ENCODE measurements at regions not wholly inside any gene's neighbourhood (a gene's known extent, or its start where the extent isn't known, plus 50 kb on each side); places are given as distances from the start of the nearest gene placed in this dataset.

GRCh38 chr4:110275871-110276270 lies 77.5 kb upstream of the ELOVL6 start:
- Histone ChIP-seq H3K18ac (ENCODE audit: insufficient read length, low read depth, low read length) (no peak overlapping the region), H2BK120ac (ENCODE audit: low read depth, low read length, poor library complexity, severe bottlenecking) (no peak overlapping the region), H4K20me1 (ENCODE audit: control insufficient read depth, insufficient read depth, insufficient read length) (no peaks in the 10 kb centered on the region), H3K23me2 (ENCODE audit: insufficient read length, low read depth, low read length, poor library complexity, severe bottlenecking) (no peaks in the 10 kb centered on the region), H3K4me1 (ENCODE audit: insufficient read depth, low read length) (no peaks in the 10 kb centered on the region), H2AFZ (ENCODE audit: low read length) (no peak overlapping the region), H3K14ac (ENCODE audit: insufficient read depth, low read length) (no peak overlapping the region), H3K56ac (ENCODE audit: insufficient read length, low read depth, low read length) (no peak overlapping the region), H3K23ac (ENCODE audit: insufficient read length, low read depth, low read length) (no peak overlapping the region), H3K9ac (ENCODE audit: extremely low read depth, insufficient read length, low read length) (no peak overlapping the region), H4K5ac (ENCODE audit: insufficient read length, low read depth, low read length) (no peak overlapping the region), H3T11ph (ENCODE audit: low read length) (no peak overlapping the region), H2BK5ac (ENCODE audit: insufficient read length, low read length) (no peak overlapping the region), H3K4ac (ENCODE audit: low read depth, low read length) (no peak overlapping the region), H2BK12ac (ENCODE audit: insufficient read length, low read depth, low read length) (no peak overlapping the region), H3K4me2 (ENCODE audit: insufficient read depth, insufficient read length, low read length) (no peak overlapping the region), H2AK5ac (ENCODE audit: insufficient read length, low read length) (no peak overlapping the region), H4K91ac (ENCODE audit: insufficient read length, low read depth, low read length) (no peak overlapping the region), H3K9me3 (ENCODE audit: control insufficient read depth, low read depth, low read length) (no peaks in the 10 kb centered on the region), H3K79me2 (ENCODE audit: insufficient read depth, low read length) (no peaks in the 10 kb centered on the region), H3K79me1 (ENCODE audit: insufficient read depth, low read depth, low read length, poor library complexity, severe bottlenecking) (no peaks in the 10 kb centered on the region), H4K8ac (replicated peaks; ENCODE audit: insufficient read length, low read depth, low read length) (no peak overlapping the region), H2BK15ac (ENCODE audit: low read depth, low read length) (no peak overlapping the region), H3K27ac (ENCODE audit: insufficient read length, low read depth, low read length) (no peak overlapping the region), H3K27me3 (ENCODE audit: insufficient read depth, low read length) (no peaks in the 10 kb centered on the region), H2BK20ac (ENCODE audit: low read depth, low read length, poor library complexity, severe bottlenecking) (no peak overlapping the region)
- Mint-ChIP-seq H3K4me3 (no peak overlapping the region), H3K27me3 (ENCODE audit: low read depth) (no peaks in the 10 kb centered on the region), H3K9me3 (no peaks in the 10 kb centered on the region), H3K36me3 (ENCODE audit: insufficient read depth in 1 of 3, low read depth in 3 of 3) (no peaks in the 10 kb centered on the region), H3K27ac (no peak overlapping the region), H3K4me1 (peaks cover 4 to 8% of the 10 kb centered on the region in 2 experiments; a peak in 2 of 4 replicates)
- no peak for TF ChIP-seq CTCF (conservative IDR thresholded peaks at IDR 0.05)
- no peak for DNase-seq

All from H9 (cell line).